ENCODE measurements at regions not wholly inside any gene's neighbourhood (a gene's known extent, or its start where the extent isn't known, plus 50 kb on each side); places are given as distances from the start of the nearest gene placed in this dataset.

DNA sequence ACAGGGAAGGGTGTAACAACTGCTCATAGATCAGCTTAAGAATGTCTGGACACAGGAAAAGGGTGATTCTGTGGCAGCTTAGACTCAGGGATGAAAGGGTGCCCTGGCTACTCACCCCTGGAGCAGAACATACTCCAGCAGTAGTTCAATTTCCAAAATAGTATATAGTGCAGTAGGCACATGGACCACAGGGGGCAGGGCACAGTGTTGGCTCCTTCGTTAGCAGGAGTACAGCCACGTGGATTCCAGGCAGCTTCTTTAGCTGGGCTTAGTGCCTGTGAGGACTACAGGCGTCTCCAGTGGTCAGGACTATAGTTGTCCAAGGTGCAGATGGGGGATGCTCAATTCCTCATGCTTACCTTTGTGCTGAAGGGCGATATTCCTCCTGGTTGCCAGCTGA, 277.5 kb upstream of the DDX18 start:
- TF ChIP-seq, protein P1, sequence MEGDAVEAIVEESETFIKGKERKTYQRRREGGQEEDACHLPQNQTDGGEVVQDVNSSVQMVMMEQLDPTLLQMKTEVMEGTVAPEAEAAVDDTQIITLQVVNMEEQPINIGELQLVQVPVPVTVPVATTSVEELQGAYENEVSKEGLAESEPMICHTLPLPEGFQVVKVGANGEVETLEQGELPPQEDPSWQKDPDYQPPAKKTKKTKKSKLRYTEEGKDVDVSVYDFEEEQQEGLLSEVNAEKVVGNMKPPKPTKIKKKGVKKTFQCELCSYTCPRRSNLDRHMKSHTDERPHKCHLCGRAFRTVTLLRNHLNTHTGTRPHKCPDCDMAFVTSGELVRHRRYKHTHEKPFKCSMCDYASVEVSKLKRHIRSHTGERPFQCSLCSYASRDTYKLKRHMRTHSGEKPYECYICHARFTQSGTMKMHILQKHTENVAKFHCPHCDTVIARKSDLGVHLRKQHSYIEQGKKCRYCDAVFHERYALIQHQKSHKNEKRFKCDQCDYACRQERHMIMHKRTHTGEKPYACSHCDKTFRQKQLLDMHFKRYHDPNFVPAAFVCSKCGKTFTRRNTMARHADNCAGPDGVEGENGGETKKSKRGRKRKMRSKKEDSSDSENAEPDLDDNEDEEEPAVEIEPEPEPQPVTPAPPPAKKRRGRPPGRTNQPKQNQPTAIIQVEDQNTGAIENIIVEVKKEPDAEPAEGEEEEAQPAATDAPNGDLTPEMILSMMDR (IDR thresholded peaks at IDR 0.05): no peak
- TF ChIP-seq POLR2A (IDR thresholded peaks at IDR 0.05): no peak
